22Rv1 (cell line): ENCODE measurements at regions not wholly inside any gene's neighbourhood (a gene's known extent, or its start where the extent isn't known, plus 50 kb on each side); places are given as distances from the start of the nearest gene placed in this dataset.

Source experiments
- CTCF ChIP-seq: fragments of 450-650 bp; IDR thresholded peaks from 2 replicates; pipeline ENCODE4 v1.5.1; 2017; ENCODE audit warnings: mild to moderate bottlenecking
- ZFX ChIP-seq: fragments of 450-650 bp; IDR thresholded peaks from 2 replicates; pipeline ENCODE4 v1.6.1; 2017; ENCODE audit warnings: antibody characterized with exemption, borderline replicate concordance

GRCh38 chr13:68026077-68026476 lies 795.9 kb upstream of the PCDH9 start:
- TF ChIP-seq CTCF (no peak), ZFX (no peak)
